GM12878 (cell line): ENCODE measurements at regions not wholly inside any gene's neighbourhood (a gene's known extent, or its start where the extent isn't known, plus 50 kb on each side); places are given as distances from the start of the nearest gene placed in this dataset.
"Not testable (repeated sequence)": the region's sequence is repeated elsewhere in the genome, so short reads cannot be mapped to it uniquely, and the experiment has no call there.

ENCODE experiments used
- ATAC-seq: fragments of 200-7000 bp; cut with Tn5 transposase; 3 replicates; pipeline ENCODE4 v1.9.1; 2020; ENCODE audit warnings: mild to moderate bottlenecking, moderate library complexity
- BruUV-seq: library from RNA; stranded (reverse); fragments of 400-500 nt; replicated peaks from 2 replicates; lab custom pipeline; 2021; lab: Mats Ljungman, UMichigan
- CTCF ChIA-PET: fragments of 300-600 bp; sonication (Branson Sonifier 250); formaldehyde crosslinking; extraction: SDS; loops from one replicate; lab custom pipeline; 2021; ENCODE audit warnings: inconsistent platforms; lab: Yijun Ruan, JAX
- POLR2A ChIA-PET: fragments of 350-600 bp; formaldehyde crosslinking; extraction: SDS; loops from one replicate; lab custom pipeline; 2021; ENCODE audit warnings: inconsistent platforms; lab: Charles Lee
- RAD21 ChIA-PET: fragments of 300-600 bp; sonication (Branson Sonifier 250); formaldehyde crosslinking; loops from one replicate; lab custom pipeline; 2023; ENCODE audit warnings: antibody characterized with exemption; ENCODE audit not compliant: unreplicated experiment; lab: Charles Lee
- SMC1A ChIA-PET: fragments of 300-600 bp; sonication (Branson Sonifier 250); formaldehyde crosslinking; loops from one replicate; lab custom pipeline; 2023; ENCODE audit not compliant: unreplicated experiment, uncharacterized antibody; lab: Charles Lee
- DNase-seq: peaks from one replicate; pipeline ENCODE4 v3.0.0-alpha.2; 2011; ENCODE audit warnings: low read depth, low spot score
- FAIRE-seq: peaks from 3 replicates; lab custom pipeline; 2011; peaks lifted over from hg19 to GRCh38; lab: Jason Lieb, UNC
- H2AFZ ChIP-seq: 2 replicates; pipeline ENCODE4 v1.6.0; 2011; ENCODE audit warnings: low read depth, low read length, control low read depth; ENCODE audit not compliant: control insufficient read depth
- H3K27ac ChIP-seq: 2 replicates; pipeline ENCODE4 v1.5.1; 2011; ENCODE audit warnings: control low read depth; ENCODE audit not compliant: control insufficient read depth, insufficient read depth
- H3K27me3 ChIP-seq, 2 experiments: replicated peaks in 1 of 2; 2 replicates each; pipeline versions ENCODE4 v1.6.0 to v1.6.1; 2011; ENCODE audit warnings: low read length in 1 of 2; ENCODE audit not compliant: control insufficient read depth in 2 of 2, insufficient read depth in 2 of 2
- H3K36me3 ChIP-seq, 2 experiments: 2 replicates each; pipeline ENCODE4 v1.5.1; 2011; ENCODE audit warnings: low read length in 1 of 2; ENCODE audit not compliant: control insufficient read depth in 2 of 2, insufficient read depth in 2 of 2
- H3K4me1 ChIP-seq: 2 replicates; pipeline ENCODE4 v1.6.1; 2011; ENCODE audit warnings: mild to moderate bottlenecking, low read length, moderate library complexity, mixed read lengths; ENCODE audit not compliant: control insufficient read depth, insufficient read depth
- H3K4me2 ChIP-seq: 2 replicates; pipeline ENCODE4 v1.6.0; 2011; ENCODE audit warnings: control low read depth; ENCODE audit not compliant: control insufficient read depth, insufficient read depth
- H3K4me3 ChIP-seq: fragments of 200-600 bp; sonication (generic); 2 replicates; pipeline ENCODE4 v1.5.1; 2016
- H3K79me2 ChIP-seq: 2 replicates; pipeline ENCODE4 v1.6.0; 2011; ENCODE audit warnings: low read length; ENCODE audit not compliant: control insufficient read depth, insufficient read depth
- H3K9ac ChIP-seq: 2 replicates; pipeline ENCODE4 v1.8.0; 2011; ENCODE audit warnings: low read length, control low read depth, mixed read lengths; ENCODE audit not compliant: control insufficient read depth, insufficient read depth
- H3K9me3 ChIP-seq: replicated peaks from 3 replicates; pipeline ENCODE4 v1.5.1; 2011; ENCODE audit warnings: mild to moderate bottlenecking, low read length; ENCODE audit not compliant: control insufficient read depth, insufficient read depth
- H4K20me1 ChIP-seq: 2 replicates; pipeline ENCODE4 v1.6.0; 2011; ENCODE audit not compliant: control insufficient read depth, insufficient read depth
- BCL3 ChIP-seq: IDR thresholded peaks from 2 replicates; pipeline ENCODE4 v1.6.1; 2011; ENCODE audit warnings: borderline replicate concordance, low read depth, mild to moderate bottlenecking, moderate library complexity, low read length; ENCODE audit not compliant: insufficient read depth, poor library complexity, severe bottlenecking
- POU2F2 ChIP-seq: IDR thresholded peaks from 3 replicates; pipeline ENCODE4 v1.6.1; 2011; ENCODE audit warnings: low read depth, mild to moderate bottlenecking, low read length, borderline replicate concordance
- TCF3 ChIP-seq: IDR thresholded peaks from 2 replicates; pipeline ENCODE4 v1.6.1; 2012; ENCODE audit warnings: low read depth, mild to moderate bottlenecking, low read length, borderline replicate concordance; ENCODE audit not compliant: insufficient read depth
- WGBS: methylation state at CpG from one replicate; pipeline ENCODE4 v1.1.6; 2016; ENCODE audit warnings: low lambda C conversion rate; ENCODE audit not compliant: insufficient replicate concordance, insufficient coverage; ENCODE audit errors: missing lambda C conversion rate; 5-methylcytosine and 5-hydroxymethylcytosine counted together
- in situ Hi-C: fragments of 300-500 bp; cut with MboI; formaldehyde crosslinking; loops from 9 replicates; pipeline ENCODE4 v1.14.3; 2018; ENCODE audit warnings: mixed read lengths
- intact Hi-C: fragments of 100-400 bp; cut with micrococcal nuclease; formaldehyde crosslinking; loops from one replicate; pipeline ENCODE4 v1.14.2; 2022; ENCODE audit not compliant: unreplicated experiment
- TF ChIP-seq, protein P1 (sequence below): IDR thresholded peaks from 2 replicates; pipeline ENCODE4 v1.6.1; 2011; ENCODE audit warnings: mild to moderate bottlenecking, low read depth, low read length, moderate library complexity; ENCODE audit not compliant: insufficient replicate concordance

- H3K4me1 ChIP-seq, CTCF ChIA-PET, in situ Hi-C loops, SMC1A ChIA-PET, H3K27ac ChIP-seq, H3K9ac ChIP-seq, H3K9me3 ChIP-seq, H3K79me2 ChIP-seq, ATAC-seq, H3K4me2 ChIP-seq, POLR2A ChIA-PET, H3K4me3 ChIP-seq, H3K36me3 ChIP-seq, FAIRE-seq, H2AFZ ChIP-seq, RAD21 ChIA-PET, BruUV-seq, intact Hi-C loops, H4K20me1 ChIP-seq, DNase-seq, H3K27me3 ChIP-seq: not testable (repeated sequence)
- 54% methylated on average over 22 of the region's 24 CpGs for WGBS
Measured at GRCh38 chr16:9166326-9166993, 75.0 kb downstream of the HAPSTR1 start.

DNA sequence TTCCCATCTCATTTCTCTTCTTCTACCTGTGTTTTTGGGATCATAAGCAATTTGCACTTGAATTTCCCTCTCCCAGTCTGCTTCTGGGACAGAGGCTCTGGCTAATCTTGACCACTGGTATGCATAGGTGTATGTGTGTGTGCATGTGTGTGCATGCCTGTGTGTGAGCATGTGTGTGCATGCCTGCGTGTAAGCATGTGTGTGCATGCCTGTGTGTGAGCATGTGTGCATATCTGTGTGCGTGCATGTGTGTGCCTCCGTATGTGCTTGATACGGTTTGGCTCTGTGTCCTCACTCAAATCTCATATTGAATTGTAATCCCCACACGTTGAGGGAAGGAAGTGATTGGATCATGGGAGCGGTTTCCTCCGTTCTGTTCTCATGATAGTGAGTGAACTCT is 77.7 kb downstream of the HAPSTR1 start:
- in situ Hi-C loops (no loop called here), intact Hi-C loops (no loop called here)
- SMC1A ChIA-PET = no interaction called here
- H2AFZ ChIP-seq = no peak overlapping the region
- H3K36me3 ChIP-seq = no peaks in the 10 kb centered on the region
- no TSS peak for BruUV-seq
- peak; percentile 89 for TF ChIP-seq BCL3
- TF ChIP-seq, protein P1, sequence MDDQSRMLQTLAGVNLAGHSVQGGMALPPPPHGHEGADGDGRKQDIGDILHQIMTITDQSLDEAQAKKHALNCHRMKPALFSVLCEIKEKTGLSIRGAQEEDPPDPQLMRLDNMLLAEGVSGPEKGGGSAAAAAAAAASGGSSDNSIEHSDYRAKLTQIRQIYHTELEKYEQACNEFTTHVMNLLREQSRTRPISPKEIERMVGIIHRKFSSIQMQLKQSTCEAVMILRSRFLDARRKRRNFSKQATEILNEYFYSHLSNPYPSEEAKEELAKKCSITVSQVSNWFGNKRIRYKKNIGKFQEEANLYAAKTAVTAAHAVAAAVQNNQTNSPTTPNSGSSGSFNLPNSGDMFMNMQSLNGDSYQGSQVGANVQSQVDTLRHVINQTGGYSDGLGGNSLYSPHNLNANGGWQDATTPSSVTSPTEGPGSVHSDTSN = peak; percentile 47
- no peak for TF ChIP-seq POU2F2
- TF ChIP-seq TCF3 = 0 out of 2 replicates have a peak, but pooled peaks have one; percentile 21
- no peaks in the 10 kb centered on the region for H3K4me1 ChIP-seq
- H3K9me3 ChIP-seq = no peaks in the 10 kb centered on the region
- no peaks in the 10 kb centered on the region; a peak in 1 of 4 replicates for H3K27me3 ChIP-seq
- no peak for ATAC-seq
- H3K9ac ChIP-seq = no peak overlapping the region
- CTCF ChIA-PET = no interaction called here
- no peak overlapping the region for H3K4me2 ChIP-seq
- FAIRE-seq = no peak
- 39% methylated on average over 7 of the region's 7 CpGs for WGBS
- no peak overlapping the region for H3K4me3 ChIP-seq
- RAD21 ChIA-PET = no interaction called here
- no peaks in the 10 kb centered on the region for H4K20me1 ChIP-seq
- no peaks in the 10 kb centered on the region for H3K79me2 ChIP-seq
- no peak for DNase-seq
- H3K27ac ChIP-seq = no peak overlapping the region
- POLR2A ChIA-PET = no interaction called here
